Tibial artery (tissue), 4 donors: ENCODE measurements at regions not wholly inside any gene's neighbourhood (a gene's known extent, or its start where the extent isn't known, plus 50 kb on each side); places are given as distances from the start of the nearest gene placed in this dataset.

Experiments used
- DNase-seq, 2 donors: peaks; one replicate each; pipeline ENCODE4 v3.0.0-alpha.2; 2019
- H3K27ac ChIP-seq, 2 donors: fragments of 200-600 bp; sonication (generic) in 1 of 2; 1 replicate in 1 of 2; 2 replicates in 1 of 2; pipeline ENCODE4 v1.5.1; 2018 to 2019; ENCODE audit warnings: mild to moderate bottlenecking in 1 of 2
- H3K27me3 ChIP-seq, 2 donors: fragments of 200-600 bp; sonication (generic) in 1 of 2; one replicate each; pipeline versions ENCODE4 v1.5.1 to v1.6.0; 2016 to 2019
- H3K36me3 ChIP-seq, 3 donors: fragments of 200-600 bp; sonication (generic) in 2 of 3; one replicate each; pipeline ENCODE4 v1.5.1; 2016 to 2019; ENCODE audit warnings: mild to moderate bottlenecking in 2 of 3
- H3K4me1 ChIP-seq, 4 donors: fragments of 200-600 bp; sonication (generic) in 2 of 4; 1 replicate in 3 of 4; 2 replicates in 1 of 4; pipeline ENCODE4 v1.5.1; 2016 to 2019
- H3K4me3 ChIP-seq, 2 donors: fragments of 200-600 bp; sonication (generic) in 1 of 2; 1 replicate in 1 of 2; 2 replicates in 1 of 2; pipeline ENCODE4 v1.5.1; 2018 to 2019; ENCODE audit warnings: mild to moderate bottlenecking in 2 of 2
- H3K9me3 ChIP-seq, 3 donors: fragments of 200-600 bp; sonication (generic) in 1 of 3; one replicate each; pipeline ENCODE4 v1.5.1; 2016 to 2019
- intact Hi-C: fragments of 100-400 bp; cut with DNase I; formaldehyde crosslinking; loops from one replicate; pipeline ENCODE4 v1.15.0; 2023; ENCODE audit warnings: low total_unique reads
- TF ChIP-seq, protein P1 (sequence below), 2 experiments: fragments of 200-600 bp in 1 of 2; fragments of 450-650 bp in 1 of 2; IDR thresholded peaks; one replicate each; pipeline ENCODE4 v1.5.1; 2017 to 2019; ENCODE audit warnings: antibody characterized with exemption in 2 of 2, mild to moderate bottlenecking in 1 of 2, moderate library complexity in 1 of 2

- DNase-seq = no peak
- TF ChIP-seq, protein P1, sequence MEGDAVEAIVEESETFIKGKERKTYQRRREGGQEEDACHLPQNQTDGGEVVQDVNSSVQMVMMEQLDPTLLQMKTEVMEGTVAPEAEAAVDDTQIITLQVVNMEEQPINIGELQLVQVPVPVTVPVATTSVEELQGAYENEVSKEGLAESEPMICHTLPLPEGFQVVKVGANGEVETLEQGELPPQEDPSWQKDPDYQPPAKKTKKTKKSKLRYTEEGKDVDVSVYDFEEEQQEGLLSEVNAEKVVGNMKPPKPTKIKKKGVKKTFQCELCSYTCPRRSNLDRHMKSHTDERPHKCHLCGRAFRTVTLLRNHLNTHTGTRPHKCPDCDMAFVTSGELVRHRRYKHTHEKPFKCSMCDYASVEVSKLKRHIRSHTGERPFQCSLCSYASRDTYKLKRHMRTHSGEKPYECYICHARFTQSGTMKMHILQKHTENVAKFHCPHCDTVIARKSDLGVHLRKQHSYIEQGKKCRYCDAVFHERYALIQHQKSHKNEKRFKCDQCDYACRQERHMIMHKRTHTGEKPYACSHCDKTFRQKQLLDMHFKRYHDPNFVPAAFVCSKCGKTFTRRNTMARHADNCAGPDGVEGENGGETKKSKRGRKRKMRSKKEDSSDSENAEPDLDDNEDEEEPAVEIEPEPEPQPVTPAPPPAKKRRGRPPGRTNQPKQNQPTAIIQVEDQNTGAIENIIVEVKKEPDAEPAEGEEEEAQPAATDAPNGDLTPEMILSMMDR (IDR thresholded peaks at IDR 0.05) = no peak
- no peak overlapping the region for H3K4me3 ChIP-seq
- no peaks in the 10 kb centered on the region for H3K36me3 ChIP-seq
- no peaks in the 10 kb centered on the region for H3K27me3 ChIP-seq
- no peaks in the 10 kb centered on the region for H3K4me1 ChIP-seq
- no peaks in the 10 kb centered on the region for H3K9me3 ChIP-seq
- no peak overlapping the region for H3K27ac ChIP-seq
- intact Hi-C loops = no loop called here
These were observed 60.6 kb upstream of the CD34 start for GRCh38 chr1:207971331-207972219.

GRCh38 chr1:207970329-207971233, 59.7 kb upstream of the CD34 start:
- Histone ChIP-seq H3K36me3 (no peaks in the 10 kb centered on the region), H3K9me3 (no peaks in the 10 kb centered on the region), H3K4me3 (no peak overlapping the region), H3K4me1 (no peaks in the 10 kb centered on the region), H3K27ac (no peak overlapping the region), H3K27me3 (no peaks in the 10 kb centered on the region)
- DNase-seq = no peak
- TF ChIP-seq, protein P1 (IDR thresholded peaks at IDR 0.05) = no peak
- intact Hi-C loops = no loop called here

DNA sequence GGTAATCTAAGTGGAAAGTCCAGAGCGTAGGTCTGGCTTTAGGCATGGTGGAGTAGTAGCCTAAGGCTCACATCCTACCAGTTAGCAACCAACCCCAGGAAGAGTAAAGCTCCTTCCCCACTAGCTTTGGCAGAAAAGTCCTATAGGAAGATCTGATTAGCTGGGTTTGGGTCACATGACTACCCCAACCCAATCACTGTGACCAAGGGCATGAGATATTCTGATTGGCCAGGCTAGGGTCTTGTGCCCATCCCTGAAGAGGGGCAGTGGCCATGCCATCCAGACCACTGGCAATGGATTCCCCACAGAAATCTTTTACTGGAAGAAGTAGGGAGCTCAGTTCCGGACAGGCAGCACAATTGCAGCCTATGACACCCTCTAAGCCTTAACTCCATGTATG, 58.6 kb upstream of the CD34 start:
- no peak overlapping the region for H3K4me3 ChIP-seq
- no peaks in the 10 kb centered on the region for H3K27me3 ChIP-seq
- DNase-seq = no peak
- H3K4me1 ChIP-seq = peaks cover 0 to under 1% (median 0%) of the 10 kb centered on the region in 4 donors
- H3K9me3 ChIP-seq = no peaks in the 10 kb centered on the region
- H3K36me3 ChIP-seq = no peaks in the 10 kb centered on the region
- TF ChIP-seq, protein P1 (IDR thresholded peaks at IDR 0.05) = no peak
- intact Hi-C loops = no loop called here
- H3K27ac ChIP-seq = no peak overlapping the region

- Histone ChIP-seq H3K27me3 (no peaks in the 10 kb centered on the region), H3K9me3 (no peaks in the 10 kb centered on the region), H3K4me1 (peaks cover 0 to 10% (median 6%) of the 10 kb centered on the region in 4 donors), H3K36me3 (no peaks in the 10 kb centered on the region), H3K27ac (no peak overlapping the region), H3K4me3 (no peak overlapping the region)
- no peak for DNase-seq
- intact Hi-C loops = no loop called here
- TF ChIP-seq, protein P1 (IDR thresholded peaks at IDR 0.05) = no peak
These were observed 57.6 kb upstream of the CD34 start for GRCh38 chr1:207968521-207969009.

- Histone ChIP-seq H3K36me3 (no peaks in the 10 kb centered on the region), H3K4me3 (no peak overlapping the region), H3K4me1 (peaks cover 0 to 16% (median 12%) of the 10 kb centered on the region in 4 donors), H3K27me3 (no peaks in the 10 kb centered on the region), H3K27ac (no peak overlapping the region), H3K9me3 (no peaks in the 10 kb centered on the region)
- intact Hi-C loops = no loop called here
- DNase-seq = no peak
- TF ChIP-seq, protein P1 (IDR thresholded peaks at IDR 0.05) = no peak
These were observed 56.8 kb upstream of the CD34 start for GRCh38 chr1:207967703-207968102.
